ENCODE measurements at regions not wholly inside any gene's neighbourhood (a gene's known extent, or its start where the extent isn't known, plus 50 kb on each side); places are given as distances from the start of the nearest gene placed in this dataset.
"Not testable (repeated sequence)": the region's sequence is repeated elsewhere in the genome, so short reads cannot be mapped to it uniquely, and the experiment has no call there.

DNA sequence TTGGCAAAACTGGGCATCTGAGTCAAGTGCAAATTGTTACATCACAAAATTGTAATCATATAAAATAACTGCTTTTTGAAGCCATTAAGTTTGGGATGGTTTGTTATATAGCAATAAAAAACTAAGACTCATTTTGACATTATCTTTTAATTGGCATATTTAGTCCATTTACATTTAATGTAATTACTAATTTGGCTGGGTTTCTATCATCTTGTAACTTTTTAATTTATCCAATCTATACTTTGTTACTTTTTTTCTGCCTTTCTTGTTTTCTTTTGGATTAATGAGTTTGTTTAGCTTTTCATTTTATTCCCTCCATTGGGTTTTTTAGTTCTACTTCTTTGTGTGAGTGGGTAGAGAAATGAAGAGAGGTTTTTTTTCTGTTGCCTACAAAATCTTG lies 76.3 kb downstream of the DRAM2 start:
- intact Hi-C loops (cut with micrococcal nuclease): no loop called here

DNA sequence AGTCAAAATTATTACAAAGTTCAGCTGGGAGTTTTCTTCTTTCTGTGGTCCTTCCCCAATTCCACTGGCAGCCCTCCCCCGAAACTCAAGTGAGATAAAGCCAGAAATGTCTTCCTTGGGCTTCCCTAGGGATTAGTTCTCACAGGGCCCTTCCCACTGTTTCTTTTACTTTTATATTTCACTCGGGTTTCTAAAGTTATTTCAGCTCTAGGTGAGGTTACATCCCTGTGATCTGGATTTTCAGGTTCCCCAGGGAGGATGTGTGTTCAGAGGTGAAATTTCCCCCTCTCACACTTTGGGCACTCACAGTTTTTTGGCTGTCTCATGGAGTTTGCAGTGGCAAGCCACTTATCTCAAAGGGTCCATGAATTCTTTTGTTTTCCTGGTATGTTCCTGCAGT lies 77.3 kb downstream of the DRAM2 start:
- intact Hi-C loops (cut with micrococcal nuclease): no loop called here

DNA sequence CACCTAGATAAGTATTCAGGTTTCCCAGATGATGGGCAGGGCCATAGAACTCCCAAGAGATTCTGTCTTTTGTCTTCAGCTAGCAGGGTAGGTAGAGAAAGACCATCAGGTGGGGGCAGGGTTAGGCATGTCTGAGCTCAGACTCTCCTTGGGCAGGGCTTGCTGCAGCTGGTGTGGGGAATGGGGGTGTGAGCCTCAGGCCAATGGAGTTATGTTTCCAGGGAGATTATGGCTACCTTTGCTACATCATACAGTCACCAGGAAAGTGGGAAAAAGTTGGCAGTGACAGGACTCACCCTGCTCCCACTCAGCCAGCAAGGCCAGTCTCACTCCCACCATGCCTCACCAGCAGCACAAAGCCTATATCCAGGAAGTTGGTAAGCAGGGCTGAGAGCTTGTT lies 77.8 kb downstream of the DRAM2 start:
- intact Hi-C loops (cut with micrococcal nuclease): no loop called here

DNA sequence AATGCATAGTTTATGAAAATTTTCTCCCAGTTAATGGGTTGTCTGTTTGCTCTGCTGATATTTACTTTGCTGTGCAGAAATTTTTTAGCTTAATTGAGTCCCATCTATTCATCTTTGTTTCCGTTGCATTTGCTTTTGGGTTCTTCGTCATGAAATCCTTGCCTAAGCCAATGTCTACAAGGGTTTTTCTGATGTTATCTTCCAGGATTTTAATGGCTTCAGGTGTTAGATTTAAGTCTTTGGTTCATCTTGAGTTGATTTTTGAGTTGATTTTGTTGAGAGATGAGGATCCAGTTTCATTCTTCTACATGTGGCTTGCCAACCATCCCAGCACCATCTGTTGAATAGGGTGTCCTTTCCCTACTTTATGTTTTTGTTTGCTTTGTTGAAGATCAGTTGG lies 85.2 kb downstream of the DRAM2 start:
- intact Hi-C loops (cut with micrococcal nuclease): no loop called here

DNA sequence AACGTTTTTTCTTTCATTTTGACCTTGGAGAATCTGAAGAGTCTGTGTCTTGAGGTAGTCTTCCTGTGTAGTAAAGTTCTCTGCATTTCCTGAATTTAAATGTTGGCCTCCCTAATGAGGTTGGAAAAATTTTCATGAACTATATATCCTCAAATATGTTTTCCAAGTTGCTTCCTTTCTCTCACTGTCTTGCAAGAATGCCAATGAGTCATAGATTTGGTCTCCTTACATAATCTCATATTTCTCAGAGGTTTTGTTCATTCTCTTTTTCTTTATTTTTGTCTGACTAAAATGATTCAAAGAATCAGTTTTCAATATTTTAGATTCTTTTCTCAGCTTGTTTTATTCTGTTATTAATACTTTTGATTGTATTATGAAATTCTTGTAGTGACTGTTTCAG lies 87.6 kb downstream of the DRAM2 start:
- intact Hi-C loops (cut with micrococcal nuclease): no loop called here

DNA sequence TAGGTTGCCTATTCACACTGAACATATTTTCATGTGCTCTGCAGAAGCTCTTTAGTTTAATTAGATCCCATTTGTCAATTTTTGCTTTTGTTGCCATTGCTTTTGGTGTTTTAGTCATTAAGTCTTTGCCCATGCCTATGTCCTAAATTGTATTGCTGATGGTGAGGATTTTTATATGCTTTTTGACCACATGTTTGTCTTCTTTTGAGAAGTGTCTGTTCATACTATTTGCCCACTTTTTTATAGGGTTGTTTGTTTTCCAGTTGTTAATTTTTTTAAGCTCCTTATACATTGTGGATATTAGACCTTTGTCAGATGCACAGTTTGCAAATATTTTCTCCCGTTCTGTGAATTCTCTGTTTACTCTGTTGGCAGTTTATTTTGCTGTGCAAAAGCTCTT lies 84.5 kb upstream of the LRIF1 start:
- intact Hi-C loops (cut with micrococcal nuclease): not testable (repeated sequence)

DNA sequence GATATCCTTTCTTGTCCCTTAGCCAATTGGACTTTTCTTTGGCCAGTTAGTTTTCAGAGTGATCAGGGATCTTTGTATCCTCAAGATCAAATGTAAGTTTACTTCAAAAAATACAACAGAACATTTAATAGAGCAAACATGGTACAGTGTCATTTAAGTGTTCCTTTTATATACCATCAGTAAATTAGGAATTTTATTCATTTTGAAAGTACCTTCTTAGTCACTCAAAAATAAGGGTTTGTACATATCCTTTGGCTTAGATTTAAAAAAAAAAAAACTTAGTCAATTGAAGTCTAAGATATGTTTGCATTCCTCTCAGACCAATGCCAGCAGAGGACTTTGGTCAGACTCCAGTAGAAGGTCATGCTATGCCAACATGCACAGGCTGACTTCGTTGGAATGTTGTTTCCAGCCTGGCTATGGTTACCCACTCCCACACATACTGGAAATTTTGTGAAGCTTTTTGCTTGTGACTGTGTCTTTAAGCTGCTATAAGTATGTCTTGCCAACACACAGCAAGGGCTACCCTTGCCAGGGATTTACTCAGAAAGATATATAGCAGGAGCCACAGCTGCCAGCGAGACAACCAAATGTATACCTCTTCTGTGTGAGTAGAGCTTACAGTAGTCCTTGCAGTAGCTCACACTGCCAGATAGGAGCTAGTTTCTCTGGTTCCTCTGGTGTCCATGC lies 81.5 kb upstream of the LRIF1 start:
- intact Hi-C loops (cut with micrococcal nuclease): no loop called here

DNA sequence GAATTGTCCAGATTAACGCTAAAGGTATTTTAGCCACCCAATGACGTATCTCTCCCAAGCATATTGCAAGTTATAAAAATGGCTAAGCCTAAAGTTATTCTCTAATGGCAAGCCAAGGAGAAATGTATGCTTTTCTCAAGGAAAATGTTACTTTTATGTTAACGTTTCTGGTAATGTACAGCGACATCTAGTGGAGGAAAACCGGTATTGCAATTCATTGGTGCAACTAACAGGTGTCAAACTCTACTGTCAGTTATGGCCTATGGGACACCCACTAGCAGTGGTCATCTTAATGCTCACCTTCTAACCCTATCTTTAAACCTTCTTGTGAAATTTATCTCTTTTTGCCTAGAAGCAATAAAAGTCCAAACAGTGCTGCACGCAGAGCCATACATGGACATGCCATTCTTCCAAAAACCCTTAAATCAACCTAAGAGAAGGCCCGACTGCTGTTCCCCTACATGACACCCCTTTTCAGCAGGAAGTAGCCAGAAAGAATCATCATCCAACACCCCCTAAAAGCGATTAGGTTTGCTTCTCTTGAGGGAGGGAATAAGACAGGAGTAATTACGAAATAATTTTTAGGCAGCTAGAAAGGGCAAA lies 68.7 kb upstream of the LRIF1 start:
- intact Hi-C loops (cut with micrococcal nuclease): loop anchor here (1.0 kb wide), 1 partner anchor 249 kb away; no protein-coding TSS in a partner anchor

DNA sequence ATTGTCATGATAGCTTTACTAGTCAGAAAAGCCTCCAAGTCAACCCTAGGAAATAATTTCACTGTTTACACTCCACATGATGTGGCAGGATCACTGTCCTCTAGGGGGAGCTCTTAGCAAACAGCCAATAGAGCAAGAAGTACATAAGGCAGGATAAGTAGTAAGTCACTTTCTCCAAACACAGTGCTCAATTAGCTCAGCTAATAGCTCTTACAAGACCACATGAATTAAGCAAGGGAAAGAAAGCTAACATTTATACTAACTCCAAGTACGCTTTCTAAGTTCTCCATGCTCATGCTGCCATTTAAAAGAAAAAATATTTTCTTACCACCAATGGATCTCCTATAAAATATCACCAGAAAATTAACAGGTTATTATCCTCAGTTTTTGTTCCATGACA lies 66.9 kb upstream of the LRIF1 start:
- intact Hi-C loops (cut with micrococcal nuclease): loop anchor here (1.0 to 2.0 kb wide), 2 partner anchors 192 to 304 kb away; no protein-coding TSS in a partner anchor

DNA sequence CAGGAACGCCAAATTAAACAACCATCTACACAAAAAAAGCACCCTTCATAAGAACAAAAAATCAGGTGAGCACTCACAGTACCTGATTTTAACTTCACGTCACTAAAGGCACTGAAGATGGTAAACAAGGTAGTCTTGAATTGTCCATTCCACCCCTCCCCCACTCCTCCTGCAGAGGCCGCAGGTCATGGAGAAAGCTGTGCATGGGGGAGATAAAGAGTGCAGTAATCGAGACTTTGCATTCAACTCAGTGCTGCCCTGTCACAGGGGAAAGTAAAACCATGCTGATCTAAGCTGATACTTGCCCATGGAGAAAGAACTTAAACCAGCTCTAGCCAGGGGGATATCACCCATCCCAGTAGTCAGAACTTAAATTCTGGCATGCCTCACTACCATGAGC lies 61.4 kb upstream of the LRIF1 start:
- intact Hi-C loops (cut with micrococcal nuclease): no loop called here

DNA sequence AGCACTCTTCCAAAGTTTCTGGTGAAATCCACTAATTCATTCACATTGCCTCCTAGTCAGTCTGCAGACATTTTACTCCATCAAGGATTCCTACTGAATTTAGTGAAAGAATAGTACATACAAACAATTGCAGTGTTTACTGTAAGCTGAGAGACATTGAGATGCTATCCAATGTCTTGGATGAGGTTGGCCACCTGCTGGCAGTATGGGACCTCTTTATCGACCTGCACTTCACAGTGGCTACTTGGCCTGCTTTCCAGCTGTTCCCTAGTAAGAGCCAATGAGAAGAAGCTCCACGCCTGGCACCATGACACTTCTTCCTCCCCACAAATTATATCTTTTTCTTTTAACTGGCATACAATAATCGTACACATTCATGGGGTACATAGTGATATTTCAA lies 51.5 kb upstream of the LRIF1 start:
- intact Hi-C loops (cut with micrococcal nuclease): no loop called here
